PFSK-1 (cell line): ENCODE measurements at regions not wholly inside any gene's neighbourhood (a gene's known extent, or its start where the extent isn't known, plus 50 kb on each side); places are given as distances from the start of the nearest gene placed in this dataset.

Experiments
- POLR2AphosphoS5 ChIP-seq: IDR thresholded peaks from 2 replicates; pipeline ENCODE4 v1.6.1; 2012; ENCODE audit warnings: low read depth, mild to moderate bottlenecking, control low read depth, low read length, moderate library complexity
- REST ChIP-seq, 2 experiments: IDR thresholded peaks; 2 replicates each; pipeline versions ENCODE4 v1.6.1 to v1.8.0; 2011 to 2012; ENCODE audit warnings: low read depth in 2 of 2, low read length in 2 of 2, control low read depth in 1 of 2, inconsistent platforms in 1 of 2, mild to moderate bottlenecking in 1 of 2, moderate library complexity in 1 of 2; ENCODE audit not compliant: insufficient read depth in 1 of 2
- TAF1 ChIP-seq: IDR thresholded peaks from 2 replicates; pipeline ENCODE4 v1.6.1; 2012; ENCODE audit warnings: low read length, control low read depth, borderline replicate concordance; ENCODE audit not compliant: insufficient read depth

- TF ChIP-seq POLR2AphosphoS5, result no peak
- no peak for TF ChIP-seq TAF1
- TF ChIP-seq REST (IDR thresholded peaks at IDR 0.05; ENCODE audit: insufficient read depth in 1 of 2, low read depth in 2 of 2, low read length in 2 of 2), result no peak
Measured at GRCh38 chr4:98765771-98766170, 107.4 kb upstream of the TSPAN5 start.
